Right lobe of liver (tissue), 4 donors: ENCODE measurements at regions not wholly inside any gene's neighbourhood (a gene's known extent, or its start where the extent isn't known, plus 50 kb on each side); places are given as distances from the start of the nearest gene placed in this dataset.

Source experiments
- CTCF ChIP-seq, 4 donors: fragments of 200-600 bp in 3 of 4; fragments of 450-650 bp in 1 of 4; IDR thresholded peaks; one replicate each; pipeline versions ENCODE4 v1.5.1 to v1.8.0; 2016 to 2022; ENCODE audit warnings: antibody characterized with exemption in 4 of 4, mild to moderate bottlenecking in 2 of 4
- POLR2A ChIP-seq: fragments of 450-650 bp; IDR thresholded peaks from one replicate; pipeline ENCODE4 v1.6.1; 2017; ENCODE audit warnings: antibody characterized with exemption, mild to moderate bottlenecking
- donor health status: DM: no; HTN: no; CAD: no.
- donor health status: DM: no; HTN: no; CAD: no.
- donor health status: DM: no; HTN: yes; CAD: no.

- TF ChIP-seq CTCF (IDR thresholded peaks at IDR 0.05) (no peak), POLR2A (no peak)
Observed at GRCh38 chr1:199042193-199042592, 403.4 kb downstream of the PTPRC start.
